GM21619 (cell line): ENCODE measurements at regions not wholly inside any gene's neighbourhood (a gene's known extent, or its start where the extent isn't known, plus 50 kb on each side); places are given as distances from the start of the nearest gene placed in this dataset.
"Not testable (repeated sequence)": the region's sequence is repeated elsewhere in the genome, so short reads cannot be mapped to it uniquely, and the experiment has no call there.

Source experiments
- ATAC-seq: cut with Tn5 transposase; IDR thresholded peaks from one replicate; pipeline ENCODE4 v1.9.1; 2021; ENCODE audit not compliant: unreplicated experiment

DNA sequence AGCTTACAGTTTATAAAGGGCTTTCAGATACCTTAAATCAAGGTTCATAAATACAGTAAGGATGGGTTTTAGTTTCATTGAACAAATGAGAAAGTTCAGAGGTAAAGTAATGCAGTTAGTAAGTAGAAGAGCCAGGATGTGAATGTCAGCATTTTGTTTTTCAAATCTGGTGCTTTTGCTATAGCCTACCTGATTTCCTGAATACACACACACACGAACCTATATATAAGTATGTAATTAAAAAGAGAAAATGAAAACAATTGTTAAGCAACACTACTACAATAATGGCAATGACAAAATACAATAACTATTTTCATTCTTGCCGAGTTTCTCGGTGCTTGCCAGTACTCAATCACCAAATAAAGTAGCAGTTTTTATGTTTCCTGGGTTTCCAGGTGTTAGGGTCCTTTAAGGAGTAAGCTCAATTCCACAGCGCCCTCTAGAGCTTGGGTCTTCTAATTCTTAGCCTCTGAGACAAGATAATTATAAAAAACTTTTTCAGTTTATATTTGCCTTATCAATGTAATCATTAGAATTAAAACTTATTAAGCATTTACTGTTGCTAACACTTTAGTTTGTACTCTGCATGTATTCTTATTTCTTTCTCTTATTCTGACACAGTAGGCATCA, 512.9 kb upstream of the ACVR2A start:
- ATAC-seq, result peak; percentile 52

GRCh38 chr2:147330925-147331324, 513.9 kb upstream of the ACVR2A start:
- ATAC-seq, result no peak

GRCh38 chr2:147327613-147328012, 517.2 kb upstream of the ACVR2A start:
- no peak for ATAC-seq

DNA sequence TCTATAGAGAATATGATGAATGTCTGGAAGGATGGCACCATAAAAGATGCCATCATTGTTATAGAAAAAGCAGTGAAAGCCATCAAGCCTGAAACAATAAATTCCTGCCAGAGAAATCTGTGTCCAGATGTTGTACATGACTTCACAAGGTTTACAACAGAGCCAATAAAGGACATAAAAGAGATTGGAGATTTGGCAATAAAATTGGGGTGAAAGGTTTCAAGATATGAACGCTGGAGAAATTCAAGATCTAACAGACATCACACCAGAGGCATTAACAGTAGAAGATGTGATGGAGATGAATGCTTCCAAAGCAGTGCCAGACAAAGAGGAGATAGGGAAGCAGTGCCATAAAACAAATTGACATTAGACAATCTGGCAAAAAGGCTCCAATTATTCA, 518.8 kb upstream of the ACVR2A start:
- ATAC-seq, result no peak

GRCh38 chr2:147320146-147320545, 524.7 kb upstream of the ACVR2A start:
- ATAC-seq, result no peak

DNA sequence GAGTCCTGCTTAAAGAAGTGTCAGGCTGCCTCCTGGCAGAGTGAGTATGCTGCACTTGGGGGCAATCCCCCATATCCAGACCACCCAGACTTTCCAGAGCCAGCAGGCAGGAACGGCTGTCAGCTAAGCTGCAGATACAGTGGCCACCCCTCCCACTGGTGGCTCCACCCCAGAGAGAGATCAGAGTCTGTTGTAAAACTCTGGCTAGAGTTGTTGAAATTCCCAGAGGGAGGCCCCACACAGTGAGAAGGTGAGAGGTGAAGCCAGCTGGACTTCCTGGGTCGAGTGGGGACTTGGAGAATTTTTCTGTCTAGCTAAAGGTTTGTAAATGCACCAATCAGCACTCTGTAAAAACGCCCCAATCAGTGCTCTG, 533.8 kb upstream of the ACVR2A start:
- ATAC-seq, result no peak

GRCh38 chr2:147310335-147311057, 534.3 kb upstream of the ACVR2A start:
- ATAC-seq, result no peak

- peak; percentile 93 for ATAC-seq
Measured at GRCh38 chr2:147297820-147298219, 547.0 kb upstream of the ACVR2A start.

- no peak for ATAC-seq
Measured at GRCh38 chr2:147294825-147295392, 549.9 kb upstream of the ACVR2A start.

DNA sequence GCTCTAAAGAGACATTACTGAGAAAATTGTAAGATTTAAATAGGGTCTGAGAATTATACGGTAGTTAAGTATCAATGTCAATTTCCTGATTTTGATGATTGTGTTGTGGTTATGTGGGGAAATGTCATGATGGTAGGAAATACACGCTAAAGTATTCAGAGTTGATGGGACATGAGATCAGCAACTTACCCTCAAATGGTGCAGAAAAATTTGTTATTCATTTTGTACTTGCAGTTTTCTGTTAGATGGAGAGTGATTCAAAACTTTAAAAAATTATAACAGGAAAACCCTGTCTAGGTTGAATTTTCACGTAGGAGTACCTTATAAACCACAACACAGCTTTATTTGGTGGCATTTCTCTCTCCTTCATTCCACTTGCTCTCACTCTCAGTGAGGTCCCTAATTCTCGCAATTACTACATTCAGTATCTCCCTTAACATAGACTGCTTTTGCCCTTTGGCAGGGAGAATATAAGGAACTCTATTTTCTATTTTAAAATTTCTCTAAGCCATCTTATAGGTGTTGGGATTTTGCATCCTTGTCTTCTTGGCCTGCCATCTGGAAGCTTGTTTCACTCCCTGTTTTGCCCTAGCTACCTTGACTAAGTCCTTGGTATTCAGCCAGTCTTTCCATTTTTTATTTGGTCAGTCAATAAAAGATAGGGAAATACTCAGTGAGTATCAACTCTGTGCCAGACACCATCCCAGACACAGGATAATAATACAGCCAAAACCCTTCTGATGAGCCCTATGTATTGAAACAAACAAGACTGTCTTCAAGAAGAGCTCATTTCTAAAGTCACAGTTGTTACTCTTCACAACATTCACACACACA, 550.6 kb upstream of the ACVR2A start:
- ATAC-seq, result no peak

- ATAC-seq, result no peak
Measured at GRCh38 chr2:147288131-147288530, 556.7 kb upstream of the ACVR2A start.

DNA sequence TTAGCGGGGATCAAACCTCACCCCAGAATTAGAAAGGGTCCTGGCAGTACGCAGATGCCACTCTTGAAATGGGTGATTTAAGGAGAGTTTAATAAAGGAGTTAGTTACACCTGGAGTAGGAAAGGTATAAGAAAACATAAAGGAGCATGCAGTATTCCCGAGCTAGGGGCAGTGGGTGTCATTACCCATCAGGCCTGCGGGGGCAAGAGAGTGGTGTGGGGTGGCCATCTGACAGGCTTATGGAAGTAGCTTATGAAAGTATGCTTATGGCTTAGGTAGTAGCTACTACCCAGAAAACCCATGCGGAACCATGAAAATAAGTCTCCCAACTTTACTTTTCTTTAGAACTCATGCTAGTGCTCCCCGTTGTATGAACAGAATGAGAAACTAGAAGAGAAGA, 568.9 kb upstream of the ACVR2A start:
- no peak for ATAC-seq

GRCh38 chr2:147273628-147274027, 571.2 kb upstream of the ACVR2A start:
- no peak for ATAC-seq

- no peak for ATAC-seq
Measured at GRCh38 chr2:147273106-147273505, 571.7 kb upstream of the ACVR2A start.

DNA sequence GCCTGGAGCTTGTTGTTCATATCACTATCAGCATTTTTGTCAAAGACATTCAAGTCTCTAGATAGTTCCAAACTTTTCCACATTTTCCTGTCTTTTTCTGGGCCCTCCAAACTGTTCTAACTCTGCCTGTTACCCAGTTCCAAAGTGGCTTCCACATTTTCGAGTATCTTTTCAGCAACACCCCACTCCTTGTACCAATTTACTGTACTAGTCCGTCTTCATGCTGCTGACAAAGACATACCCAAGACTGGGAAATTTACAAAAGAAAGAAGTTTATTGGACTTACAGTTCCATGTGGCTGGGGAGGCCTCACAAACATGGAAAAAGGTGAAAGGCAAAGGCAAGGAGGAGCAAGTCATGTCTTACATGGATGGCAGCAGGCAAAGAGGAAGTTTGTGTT, 575.2 kb upstream of the ACVR2A start:
- ATAC-seq, result not testable (repeated sequence)

- ATAC-seq, result no peak
Measured at GRCh38 chr2:147260241-147260640, 584.6 kb upstream of the ACVR2A start.

- ATAC-seq, result no peak
Measured at GRCh38 chr2:147255812-147256211, 589.0 kb upstream of the ACVR2A start.

GRCh38 chr2:147250652-147251356, 594.0 kb upstream of the ACVR2A start:
- ATAC-seq, result peak; percentile 79

GRCh38 chr2:147247749-147248148, 597.1 kb upstream of the ACVR2A start:
- no peak for ATAC-seq

GRCh38 chr2:147242445-147242844, 602.4 kb upstream of the ACVR2A start:
- no peak for ATAC-seq

DNA sequence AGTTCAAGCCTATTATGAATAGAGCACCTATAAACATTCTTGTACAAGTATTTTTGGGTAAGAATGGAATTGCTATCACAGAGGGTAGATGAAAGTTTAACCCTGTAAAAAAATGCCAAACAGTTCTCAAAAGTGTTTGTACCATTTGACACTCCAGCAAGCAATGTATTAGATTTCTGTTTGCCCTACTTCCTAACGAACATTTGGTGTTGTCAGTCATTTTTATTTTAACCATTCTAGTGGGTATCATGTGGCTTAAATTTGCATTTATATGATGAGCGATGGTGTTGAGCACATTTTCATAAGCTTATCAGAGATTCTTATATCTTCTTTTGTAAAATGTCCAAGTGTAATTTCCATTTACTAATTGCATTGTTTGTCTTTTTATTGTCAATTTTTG, 608.2 kb upstream of the ACVR2A start:
- no peak for ATAC-seq
